Bronchial epithelial cell (primary cell): ENCODE measurements at regions not wholly inside any gene's neighbourhood (a gene's known extent, or its start where the extent isn't known, plus 50 kb on each side); places are given as distances from the start of the nearest gene placed in this dataset.
"Not testable (repeated sequence)": the region's sequence is repeated elsewhere in the genome, so short reads cannot be mapped to it uniquely, and the experiment has no call there.

Source experiments
- DNase-seq: peaks from one replicate; pipeline ENCODE4 v3.0.0-alpha.2; 2010; ENCODE audit warnings: low read depth
- FAIRE-seq: peaks from 2 replicates; lab custom pipeline; 2011; peaks lifted over from hg19 to GRCh38; lab: Jason Lieb, UNC
- H3K27me3 ChIP-seq: 2 replicates; pipeline ENCODE4 v1.5.1; 2011; ENCODE audit warnings: low read length; ENCODE audit not compliant: control insufficient read depth, insufficient read depth
- H3K36me3 ChIP-seq: 2 replicates; pipeline ENCODE4 v1.5.1; 2011; ENCODE audit warnings: low read length; ENCODE audit not compliant: control insufficient read depth, insufficient read depth
- H3K4me3 ChIP-seq: 2 replicates; pipeline ENCODE4 v1.5.1; 2011; ENCODE audit warnings: mild to moderate bottlenecking, low read depth, low read length, control low read depth
- TF ChIP-seq, protein P1 (sequence below): IDR thresholded peaks from 2 replicates; pipeline ENCODE4 v1.5.1; 2011; ENCODE audit warnings: mild to moderate bottlenecking, moderate library complexity, low read length, control low read depth, inconsistent platforms; ENCODE audit not compliant: insufficient read depth, severe bottlenecking

DNA sequence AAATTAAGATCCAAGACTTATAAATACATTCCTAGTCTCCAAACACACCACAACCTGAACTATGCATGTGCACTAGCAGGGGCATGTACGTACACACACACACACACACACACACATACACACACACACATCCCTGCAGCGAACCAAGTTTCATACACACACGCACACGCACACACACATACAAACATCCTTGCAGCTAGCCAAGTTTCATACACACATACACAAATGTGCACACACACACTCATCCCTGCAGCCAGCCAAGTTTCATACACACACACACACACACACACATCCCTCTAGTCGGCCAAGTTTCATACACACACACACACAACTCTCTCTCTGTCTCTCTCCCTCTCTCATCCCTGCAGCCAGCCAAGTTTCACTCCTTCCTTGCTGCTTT, 82.7 kb upstream of the WIPF3 start:
- TF ChIP-seq, protein P1, sequence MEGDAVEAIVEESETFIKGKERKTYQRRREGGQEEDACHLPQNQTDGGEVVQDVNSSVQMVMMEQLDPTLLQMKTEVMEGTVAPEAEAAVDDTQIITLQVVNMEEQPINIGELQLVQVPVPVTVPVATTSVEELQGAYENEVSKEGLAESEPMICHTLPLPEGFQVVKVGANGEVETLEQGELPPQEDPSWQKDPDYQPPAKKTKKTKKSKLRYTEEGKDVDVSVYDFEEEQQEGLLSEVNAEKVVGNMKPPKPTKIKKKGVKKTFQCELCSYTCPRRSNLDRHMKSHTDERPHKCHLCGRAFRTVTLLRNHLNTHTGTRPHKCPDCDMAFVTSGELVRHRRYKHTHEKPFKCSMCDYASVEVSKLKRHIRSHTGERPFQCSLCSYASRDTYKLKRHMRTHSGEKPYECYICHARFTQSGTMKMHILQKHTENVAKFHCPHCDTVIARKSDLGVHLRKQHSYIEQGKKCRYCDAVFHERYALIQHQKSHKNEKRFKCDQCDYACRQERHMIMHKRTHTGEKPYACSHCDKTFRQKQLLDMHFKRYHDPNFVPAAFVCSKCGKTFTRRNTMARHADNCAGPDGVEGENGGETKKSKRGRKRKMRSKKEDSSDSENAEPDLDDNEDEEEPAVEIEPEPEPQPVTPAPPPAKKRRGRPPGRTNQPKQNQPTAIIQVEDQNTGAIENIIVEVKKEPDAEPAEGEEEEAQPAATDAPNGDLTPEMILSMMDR: no peak
- FAIRE-seq (peak; percentile 87), DNase-seq (peak; percentile 5)
- H3K36me3 ChIP-seq: no peaks in the 10 kb centered on the region
- no peaks in the 10 kb centered on the region for H3K27me3 ChIP-seq
- H3K4me3 ChIP-seq: no peak overlapping the region

DNA sequence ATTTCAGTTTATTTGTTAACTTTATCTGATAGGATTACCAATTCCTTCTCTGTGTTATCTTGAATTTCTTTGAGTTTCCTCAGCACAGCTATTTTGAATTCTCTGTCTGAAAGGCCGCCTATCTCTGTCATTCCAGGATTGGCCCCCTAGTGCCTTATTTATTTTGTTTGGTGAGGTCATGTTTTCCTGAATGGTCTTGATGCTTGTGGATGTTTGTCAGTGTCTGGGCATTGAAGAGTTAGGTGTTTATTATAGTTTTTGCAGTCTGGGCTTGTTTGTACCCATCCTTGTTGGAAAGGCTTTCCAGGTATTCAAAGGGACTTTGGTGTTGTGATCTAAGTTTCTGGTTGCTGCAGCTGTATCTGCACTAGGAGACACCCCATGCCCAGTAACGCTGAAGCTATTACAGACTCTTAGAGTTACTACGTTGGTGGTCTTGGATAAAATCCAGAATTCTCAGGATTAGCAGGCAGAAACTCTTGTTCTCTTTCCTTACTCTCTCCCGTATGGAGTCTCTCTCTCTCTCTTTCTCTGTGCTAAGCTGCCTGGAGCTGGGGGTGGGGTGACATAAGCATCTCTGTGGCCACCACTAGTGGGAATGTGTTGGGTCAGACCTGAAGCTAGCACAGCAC, 76.7 kb upstream of the WIPF3 start:
- not testable (repeated sequence) for H3K4me3 ChIP-seq, FAIRE-seq, DNase-seq, H3K27me3 ChIP-seq, H3K36me3 ChIP-seq

GRCh38 chr7:29734246-29734731, 72.0 kb upstream of the WIPF3 start:
- FAIRE-seq (no peak), DNase-seq (no peak)
- TF ChIP-seq, protein P1: no peak
- Histone ChIP-seq H3K4me3 (no peak overlapping the region), H3K27me3 (no peaks in the 10 kb centered on the region), H3K36me3 (no peaks in the 10 kb centered on the region)

GRCh38 chr7:29747645-29748245, 58.6 kb upstream of the WIPF3 start:
- not testable (repeated sequence) for DNase-seq, FAIRE-seq, H3K36me3 ChIP-seq, H3K27me3 ChIP-seq, H3K4me3 ChIP-seq

DNA sequence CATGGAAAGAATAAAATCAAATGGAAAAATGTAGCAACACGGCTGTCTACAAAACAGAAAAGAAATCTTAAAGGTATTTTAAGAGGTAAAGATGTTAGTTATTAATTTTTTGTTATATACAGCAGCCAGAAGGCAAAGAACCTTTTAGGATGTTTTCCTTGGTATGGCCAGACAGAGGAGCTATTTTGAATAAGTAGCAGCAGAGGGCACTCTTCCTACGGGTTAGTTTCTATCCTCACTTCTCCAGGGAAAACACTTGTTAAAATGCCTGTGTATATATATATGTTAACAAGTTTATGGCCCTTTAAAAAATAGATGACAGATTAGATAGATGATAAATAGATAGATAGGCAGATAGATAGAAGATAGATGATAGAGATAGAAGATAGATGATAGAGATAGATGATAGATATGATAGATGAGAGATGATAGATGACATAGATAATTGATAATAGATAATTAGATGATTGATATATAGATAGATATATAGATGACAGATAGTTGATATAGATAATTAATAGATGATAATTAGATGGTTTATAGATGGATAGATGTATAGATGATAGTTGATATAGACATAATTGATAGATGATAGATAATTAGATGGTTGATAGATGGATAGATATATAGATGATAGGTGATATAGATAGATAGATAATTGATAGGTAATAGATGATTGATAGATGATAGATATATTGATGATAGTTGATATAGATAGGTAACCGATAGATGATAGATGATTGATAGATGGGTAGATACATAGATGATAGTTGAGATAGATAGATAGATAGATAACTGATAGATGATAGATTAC, 57.8 kb upstream of the WIPF3 start:
- FAIRE-seq (no peak), DNase-seq (peak; percentile 49)
- Histone ChIP-seq H3K36me3 (no peaks in the 10 kb centered on the region), H3K27me3 (peaks cover 1% of the 10 kb centered on the region), H3K4me3 (no peak overlapping the region)
- TF ChIP-seq, protein P1: peak; percentile 38

DNA sequence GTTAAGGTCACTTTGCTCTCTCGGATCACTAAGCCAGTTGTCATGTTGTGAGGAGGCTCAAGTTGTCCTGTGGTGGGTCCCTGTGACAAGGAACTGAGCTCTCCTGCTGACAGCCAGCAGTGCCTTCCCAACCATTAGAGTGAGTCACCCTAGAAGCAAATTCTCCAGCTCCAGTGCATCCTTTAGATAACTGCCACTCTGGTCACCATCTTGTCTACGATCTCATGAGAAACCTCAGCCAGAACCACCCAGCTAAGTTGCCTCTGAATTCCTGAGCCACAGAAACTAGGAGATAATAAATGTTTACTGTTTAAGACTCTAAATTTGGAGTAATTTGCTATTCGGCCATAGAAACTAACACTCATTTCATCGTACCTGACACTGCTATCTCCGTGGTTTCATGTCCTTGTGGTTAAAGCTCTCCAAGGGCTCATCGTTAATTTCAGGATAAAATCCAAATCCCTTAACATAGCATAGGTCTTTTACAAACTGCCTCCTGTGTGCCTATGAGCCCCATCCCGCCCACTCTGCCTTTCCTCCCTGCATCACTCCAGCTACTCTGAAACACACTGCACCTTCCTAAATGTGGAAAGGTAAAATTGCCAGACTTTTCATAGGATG, 56.5 kb upstream of the WIPF3 start:
- no peak overlapping the region for H3K4me3 ChIP-seq
- peaks cover 1% of the 10 kb centered on the region for H3K27me3 ChIP-seq
- no peaks in the 10 kb centered on the region for H3K36me3 ChIP-seq
- FAIRE-seq (no peak), DNase-seq (no peak)
- TF ChIP-seq, protein P1: no peak

DNA sequence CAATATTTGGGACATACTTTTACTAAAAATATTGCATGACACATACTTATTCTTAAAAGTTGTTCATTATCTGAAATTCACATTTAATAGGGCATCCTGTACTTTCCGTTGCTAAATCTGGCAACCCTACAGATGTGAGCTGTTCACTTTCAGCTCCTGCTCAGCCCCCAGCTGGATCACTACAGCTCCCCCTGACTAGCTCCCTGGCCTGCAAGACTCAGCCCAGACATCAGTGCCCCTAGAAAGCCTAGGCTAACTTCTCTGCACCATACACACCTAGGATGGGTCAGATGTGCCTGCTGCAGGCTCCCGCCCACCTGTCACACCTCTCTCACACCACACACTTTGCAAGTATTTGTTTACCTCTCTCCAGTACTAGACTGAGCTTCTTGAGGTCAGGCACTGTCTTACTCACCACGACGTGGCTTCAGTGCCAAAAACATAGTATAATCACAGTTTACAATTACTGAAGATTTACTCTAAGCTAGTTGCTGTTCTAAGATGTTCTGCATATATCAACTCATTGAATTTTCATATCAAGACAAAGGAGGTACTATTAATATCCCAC, 55.9 kb upstream of the WIPF3 start:
- not testable (repeated sequence) for H3K27me3 ChIP-seq, H3K4me3 ChIP-seq, FAIRE-seq, H3K36me3 ChIP-seq
- DNase-seq: peak; percentile 42

DNA sequence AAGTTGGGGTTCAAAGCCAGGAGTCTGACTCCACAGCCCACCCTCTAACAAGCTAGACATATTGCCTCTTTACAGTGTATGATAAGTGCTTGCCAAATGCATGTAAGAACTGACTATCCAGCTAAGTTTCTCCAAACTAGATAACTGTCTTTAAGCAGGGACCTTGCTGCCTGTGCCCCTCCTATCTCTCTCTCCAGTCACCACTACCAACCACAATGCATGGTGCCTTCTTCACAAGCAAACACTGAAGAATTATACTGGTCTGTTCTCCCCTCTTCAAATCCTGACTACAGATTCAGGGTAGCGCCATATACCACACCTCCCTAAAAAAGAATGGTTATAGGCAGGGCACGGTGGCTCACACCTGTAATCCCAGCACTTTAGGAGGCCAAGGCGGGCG, 55.3 kb upstream of the WIPF3 start:
- not testable (repeated sequence) for H3K27me3 ChIP-seq, H3K4me3 ChIP-seq, H3K36me3 ChIP-seq, DNase-seq, FAIRE-seq
